DOHH2 (cell line): ENCODE measurements at regions not wholly inside any gene's neighbourhood (a gene's known extent, or its start where the extent isn't known, plus 50 kb on each side); places are given as distances from the start of the nearest gene placed in this dataset.

Experiments used
- H3F3A ChIP-seq: fragments of 200-600 bp; sonication (generic), shearing (Covaris generic); 2 replicates; pipeline ENCODE4 v1.6.0; 2016; ENCODE audit warnings: antibody characterized with exemption, mild to moderate bottlenecking; ENCODE audit not compliant: control insufficient read depth, insufficient read depth
- H3K27ac ChIP-seq: fragments of 200-600 bp; sonication (generic); 2 replicates; pipeline ENCODE4 v1.5.1; 2014; ENCODE audit warnings: low read depth, mild to moderate bottlenecking, low read length, moderate library complexity
- H3K27me3 ChIP-seq: fragments of 200-600 bp; sonication (generic); 2 replicates; pipeline ENCODE4 v1.6.1; 2014; ENCODE audit warnings: mild to moderate bottlenecking, low read length, mixed read lengths; ENCODE audit not compliant: control insufficient read depth
- H3K36me3 ChIP-seq: fragments of 200-600 bp; sonication (generic); 2 replicates; pipeline ENCODE4 v1.6.1; 2014; ENCODE audit warnings: mild to moderate bottlenecking, low read length, moderate library complexity, mixed read lengths; ENCODE audit not compliant: control insufficient read depth
- H3K4me1 ChIP-seq: fragments of 200-600 bp; sonication (generic); 2 replicates; pipeline ENCODE4 v1.6.1; 2014; ENCODE audit warnings: mild to moderate bottlenecking, low read length, mixed read lengths; ENCODE audit not compliant: control insufficient read depth
- H3K4me2 ChIP-seq: fragments of 200-600 bp; sonication (generic); 2 replicates; pipeline ENCODE4 v1.6.0; 2014; ENCODE audit warnings: mild to moderate bottlenecking, low read length, moderate library complexity
- H3K4me3 ChIP-seq: fragments of 200-600 bp; sonication (generic); 2 replicates; pipeline ENCODE4 v1.5.1; 2014; ENCODE audit warnings: mild to moderate bottlenecking, low read length, mixed read lengths
- H3K79me2 ChIP-seq: fragments of 200-600 bp; sonication (generic); 2 replicates; pipeline ENCODE4 v1.6.1; 2014; ENCODE audit warnings: mild to moderate bottlenecking, low read length, mixed read lengths; ENCODE audit not compliant: control insufficient read depth
- H3K9me2 ChIP-seq: fragments of 200-600 bp; sonication (generic); replicated peaks from 2 replicates; pipeline ENCODE4 v1.6.1; 2014; ENCODE audit warnings: mild to moderate bottlenecking, low read length, mixed read lengths; ENCODE audit not compliant: control insufficient read depth
- H3K9me3 ChIP-seq: fragments of 200-600 bp; sonication (generic); 2 replicates; pipeline ENCODE4 v1.6.1; 2014; ENCODE audit warnings: antibody characterized with exemption, low read length, mixed read lengths; ENCODE audit not compliant: control insufficient read depth, insufficient read depth
- H4K20me1 ChIP-seq: fragments of 200-600 bp; sonication (generic); 2 replicates; pipeline ENCODE4 v1.6.0; 2014; ENCODE audit warnings: low read depth, mild to moderate bottlenecking, antibody characterized with exemption, low read length, moderate library complexity; ENCODE audit not compliant: control insufficient read depth, insufficient read depth
- EZH2phosphoT487 ChIP-seq: fragments of 200-600 bp; sonication (generic); IDR thresholded peaks from 2 replicates; pipeline ENCODE4 v1.6.1; 2017; ENCODE audit warnings: borderline replicate concordance, mild to moderate bottlenecking, antibody characterized with exemption, low read length, moderate library complexity, mixed read lengths
- TF ChIP-seq, protein P1 (sequence below): fragments of 200-600 bp; sonication (generic); IDR thresholded peaks from one replicate; pipeline ENCODE4 v1.5.1; 2014; ENCODE audit warnings: antibody characterized with exemption, mild to moderate bottlenecking, low read depth, low read length; ENCODE audit not compliant: poor library complexity, severe bottlenecking

- H3K4me1 ChIP-seq: no peaks in the 10 kb centered on the region
- H3K9me2 ChIP-seq: 0 out of 2 replicates have a peak, but pooled peaks cover 4% of the 10 kb centered on the region
- H3K9me3 ChIP-seq: peaks cover 6% of the 10 kb centered on the region
- H3K27me3 ChIP-seq: no peaks in the 10 kb centered on the region
- no peaks in the 10 kb centered on the region for H3K36me3 ChIP-seq
- H4K20me1 ChIP-seq: no peaks in the 10 kb centered on the region
- no peak overlapping the region for H3K27ac ChIP-seq
- H3K4me2 ChIP-seq: no peak overlapping the region
- no peaks in the 10 kb centered on the region for H3K79me2 ChIP-seq
- no peaks in the 10 kb centered on the region for H3F3A ChIP-seq
- H3K4me3 ChIP-seq: no peak overlapping the region
- TF ChIP-seq, protein P1, sequence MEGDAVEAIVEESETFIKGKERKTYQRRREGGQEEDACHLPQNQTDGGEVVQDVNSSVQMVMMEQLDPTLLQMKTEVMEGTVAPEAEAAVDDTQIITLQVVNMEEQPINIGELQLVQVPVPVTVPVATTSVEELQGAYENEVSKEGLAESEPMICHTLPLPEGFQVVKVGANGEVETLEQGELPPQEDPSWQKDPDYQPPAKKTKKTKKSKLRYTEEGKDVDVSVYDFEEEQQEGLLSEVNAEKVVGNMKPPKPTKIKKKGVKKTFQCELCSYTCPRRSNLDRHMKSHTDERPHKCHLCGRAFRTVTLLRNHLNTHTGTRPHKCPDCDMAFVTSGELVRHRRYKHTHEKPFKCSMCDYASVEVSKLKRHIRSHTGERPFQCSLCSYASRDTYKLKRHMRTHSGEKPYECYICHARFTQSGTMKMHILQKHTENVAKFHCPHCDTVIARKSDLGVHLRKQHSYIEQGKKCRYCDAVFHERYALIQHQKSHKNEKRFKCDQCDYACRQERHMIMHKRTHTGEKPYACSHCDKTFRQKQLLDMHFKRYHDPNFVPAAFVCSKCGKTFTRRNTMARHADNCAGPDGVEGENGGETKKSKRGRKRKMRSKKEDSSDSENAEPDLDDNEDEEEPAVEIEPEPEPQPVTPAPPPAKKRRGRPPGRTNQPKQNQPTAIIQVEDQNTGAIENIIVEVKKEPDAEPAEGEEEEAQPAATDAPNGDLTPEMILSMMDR: no peak
These were observed 131.3 kb upstream of the DPP6 start for GRCh38 chr7:153920897-153921296.

DNA sequence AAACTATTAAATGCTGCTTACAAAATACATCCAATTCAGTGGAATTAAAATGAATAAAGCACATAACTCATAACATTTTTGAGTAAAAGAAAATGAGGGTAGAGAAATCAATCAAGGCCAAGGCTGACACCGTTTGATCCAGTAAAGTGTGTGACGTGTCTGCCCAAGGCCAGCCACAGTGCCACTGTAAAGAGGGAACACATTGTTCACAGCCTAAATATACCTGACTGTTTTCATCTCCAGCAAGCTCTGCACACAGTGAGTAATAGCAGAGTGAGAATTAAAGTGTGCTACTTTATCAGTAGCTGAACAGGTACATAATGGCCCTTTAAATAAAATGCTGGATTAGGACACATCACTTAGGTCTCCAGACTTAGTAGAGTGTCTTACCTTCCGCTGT, 130.8 kb upstream of the DPP6 start:
- H3F3A ChIP-seq: no peaks in the 10 kb centered on the region
- H3K27me3 ChIP-seq: no peaks in the 10 kb centered on the region
- H3K79me2 ChIP-seq: no peaks in the 10 kb centered on the region
- H3K9me3 ChIP-seq: peaks cover 6% of the 10 kb centered on the region
- H3K4me1 ChIP-seq: no peaks in the 10 kb centered on the region
- no peaks in the 10 kb centered on the region for H3K36me3 ChIP-seq
- H3K9me2 ChIP-seq: 0 out of 2 replicates have a peak, but pooled peaks cover 4% of the 10 kb centered on the region
- no peak overlapping the region for H3K4me2 ChIP-seq
- H3K27ac ChIP-seq: no peak overlapping the region
- H3K4me3 ChIP-seq: no peak overlapping the region
- H4K20me1 ChIP-seq: no peaks in the 10 kb centered on the region
- TF ChIP-seq, protein P1: no peak
- TF ChIP-seq EZH2phosphoT487: no peak

DNA sequence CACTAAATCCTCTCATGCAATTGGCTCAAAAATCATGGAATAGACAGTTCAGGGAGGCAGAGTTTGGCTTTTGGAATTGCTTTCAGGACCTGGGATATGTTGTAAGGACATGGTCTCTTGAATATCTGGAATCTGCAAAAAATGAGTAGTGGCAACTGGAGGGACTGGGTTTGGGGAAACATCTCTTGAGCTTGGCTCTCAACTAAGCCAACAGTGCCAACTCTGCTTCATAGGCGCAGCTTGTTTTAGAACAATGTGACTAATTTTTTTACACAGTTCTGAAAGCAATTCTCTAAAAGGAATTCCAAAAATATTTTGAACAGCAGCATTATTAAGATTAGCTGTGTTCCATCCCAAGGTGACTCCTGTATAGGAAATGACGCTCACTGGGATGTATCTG, 121.5 kb upstream of the DPP6 start:
- H3K9me2 ChIP-seq: no peaks in the 10 kb centered on the region
- no peak overlapping the region for H3K4me3 ChIP-seq
- H3K4me1 ChIP-seq: no peaks in the 10 kb centered on the region
- TF ChIP-seq EZH2phosphoT487: no peak
- peaks cover 18% of the 10 kb centered on the region; the same call in 1 of the 2 replicates for H3K9me3 ChIP-seq
- H3K79me2 ChIP-seq: no peaks in the 10 kb centered on the region
- H3K27me3 ChIP-seq: no peaks in the 10 kb centered on the region
- no peaks in the 10 kb centered on the region for H4K20me1 ChIP-seq
- H3K36me3 ChIP-seq: no peaks in the 10 kb centered on the region
- no peak overlapping the region for H3K4me2 ChIP-seq
- no peaks in the 10 kb centered on the region for H3F3A ChIP-seq
- no peak overlapping the region for H3K27ac ChIP-seq

DNA sequence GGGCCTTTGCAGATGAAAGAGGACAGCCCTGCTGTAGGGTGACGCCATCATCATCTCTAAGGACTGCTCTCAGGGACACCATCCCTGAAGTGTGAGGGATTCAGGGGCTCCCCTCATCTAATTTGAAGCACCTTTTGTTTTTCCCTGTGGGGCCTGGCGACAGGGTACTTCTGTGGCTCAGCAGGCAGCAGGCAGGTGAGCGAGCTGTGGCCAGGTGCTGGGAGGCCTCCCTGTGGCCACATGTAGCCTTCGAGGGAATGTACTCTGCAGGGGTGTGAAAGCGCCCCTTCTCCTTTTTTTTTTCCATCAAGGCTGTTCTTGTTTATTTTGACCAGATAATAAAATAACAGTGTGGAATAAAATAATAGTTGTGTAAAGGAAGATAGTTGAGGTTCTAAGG, 118.2 kb upstream of the DPP6 start:
- Histone ChIP-seq H3K4me1 (no peaks in the 10 kb centered on the region), H3K9me2 (no peaks in the 10 kb centered on the region), H3K36me3 (no peaks in the 10 kb centered on the region), H3K79me2 (no peaks in the 10 kb centered on the region), H3F3A (no peaks in the 10 kb centered on the region), H3K9me3 (peaks cover 20% of the 10 kb centered on the region; the same call in 1 of the 2 replicates), H3K27me3 (no peaks in the 10 kb centered on the region), H4K20me1 (no peaks in the 10 kb centered on the region), H3K4me2 (no peak overlapping the region), H3K27ac (no peak overlapping the region), H3K4me3 (no peak overlapping the region)
- TF ChIP-seq, protein P1: no peak
- TF ChIP-seq EZH2phosphoT487: no peak
